HG03025 (cell line): ENCODE measurements at regions not wholly inside any gene's neighbourhood (a gene's known extent, or its start where the extent isn't known, plus 50 kb on each side); places are given as distances from the start of the nearest gene placed in this dataset.
"Not testable (repeated sequence)": the region's sequence is repeated elsewhere in the genome, so short reads cannot be mapped to it uniquely, and the experiment has no call there.

Source experiments
- ATAC-seq: cut with Tn5 transposase; IDR thresholded peaks from one replicate; pipeline ENCODE4 v1.9.1; 2021; ENCODE audit warnings: mild to moderate bottlenecking, moderate library complexity; ENCODE audit not compliant: unreplicated experiment, low FRiP score

GRCh38 chr6:155936127-155936526, 480.5 kb upstream of the NOX3 start:
- ATAC-seq = no peak

DNA sequence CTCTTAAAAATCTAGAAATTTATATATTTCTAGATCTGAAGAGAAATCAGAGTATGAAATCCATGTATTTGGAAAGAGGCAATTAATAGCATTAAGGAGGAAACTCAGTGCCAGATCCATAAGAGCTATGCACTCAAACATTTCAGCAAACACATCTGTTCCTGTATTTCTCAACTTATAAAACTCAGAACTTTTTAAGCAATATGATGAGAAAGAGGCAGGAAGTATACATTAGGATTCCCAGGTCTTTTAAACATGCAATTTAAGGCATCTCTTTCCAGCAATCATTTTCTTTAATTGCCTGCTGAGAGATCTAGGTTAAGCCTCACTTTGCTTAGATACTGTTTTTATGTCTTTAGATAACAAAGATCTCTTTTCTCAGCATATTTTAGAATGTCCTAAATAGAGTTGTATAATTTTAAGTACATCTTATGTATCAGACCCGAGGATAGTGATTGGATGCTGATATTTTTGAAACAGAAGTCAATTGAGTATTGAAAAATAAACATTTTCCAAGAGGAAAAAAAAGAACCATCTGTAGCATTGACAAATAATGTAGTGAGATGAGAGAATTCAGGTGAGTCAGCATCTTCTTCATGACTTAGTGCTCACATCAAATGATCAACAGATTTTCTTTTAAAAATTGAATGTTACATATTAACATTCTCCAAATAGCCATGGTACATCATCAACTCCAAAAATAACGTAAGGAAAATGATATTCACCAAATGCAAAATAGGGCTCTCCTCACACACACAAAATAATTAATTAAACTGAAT, 461.4 kb upstream of the NOX3 start:
- ATAC-seq = no peak

DNA sequence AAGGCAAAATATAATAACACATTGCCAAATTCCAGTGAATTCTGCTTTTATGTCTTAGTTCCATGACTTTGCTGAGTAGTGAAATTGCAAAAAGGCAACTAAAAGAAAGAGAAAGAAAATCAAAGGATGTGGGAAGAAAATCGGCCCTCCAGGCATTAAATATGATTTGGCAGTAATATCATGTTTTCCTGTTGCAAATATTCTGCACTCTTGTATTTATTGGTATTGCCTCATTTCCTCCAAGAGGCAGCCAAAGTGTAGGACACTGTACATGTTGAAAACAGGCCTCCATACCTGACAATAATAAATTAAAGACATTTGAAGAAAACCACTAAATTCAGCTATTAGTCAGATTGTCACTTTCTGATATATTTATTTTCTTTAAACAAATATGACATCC, 460.0 kb upstream of the NOX3 start:
- ATAC-seq = no peak

GRCh38 chr6:155913816-155914215, 458.2 kb upstream of the NOX3 start:
- no peak for ATAC-seq

DNA sequence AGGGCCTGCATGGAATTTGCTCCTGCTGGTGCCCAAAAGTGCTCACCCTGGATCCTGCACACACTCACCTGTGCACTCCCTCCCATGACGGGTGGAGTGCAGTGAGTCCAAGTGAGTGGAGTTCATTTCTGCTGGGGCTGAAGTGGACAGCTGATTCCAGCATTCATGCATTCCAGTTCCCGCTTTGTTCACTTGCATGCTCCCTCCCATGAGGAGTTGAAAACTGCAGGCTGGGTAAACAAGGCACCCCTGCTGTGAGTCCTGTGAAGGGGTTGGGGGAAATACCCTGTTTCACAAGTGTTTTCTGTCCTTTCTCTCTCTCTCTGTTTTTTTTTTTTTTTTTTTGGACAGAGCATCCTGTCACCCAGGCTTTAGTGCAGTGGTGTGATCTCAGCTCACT, 454.1 kb upstream of the NOX3 start:
- no peak for ATAC-seq

DNA sequence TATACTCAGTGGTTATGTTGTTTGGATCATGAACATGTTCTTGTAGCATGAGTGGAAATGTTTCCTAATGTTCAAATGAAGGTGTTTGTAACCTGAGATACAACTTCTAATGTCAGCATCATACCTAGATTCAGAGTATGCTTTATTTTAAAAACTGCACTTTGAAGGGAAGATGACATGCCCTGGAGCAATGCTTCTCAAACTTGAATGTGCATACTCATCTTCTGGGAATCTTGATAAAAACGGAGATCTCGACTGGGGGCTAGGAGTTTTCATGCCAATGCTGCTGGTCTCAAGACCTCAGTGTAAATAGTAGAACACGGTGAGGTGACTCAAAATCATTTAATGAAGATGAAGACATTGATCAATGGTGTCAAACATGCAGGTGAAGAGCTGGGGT, 440.0 kb upstream of the NOX3 start:
- ATAC-seq = no peak

DNA sequence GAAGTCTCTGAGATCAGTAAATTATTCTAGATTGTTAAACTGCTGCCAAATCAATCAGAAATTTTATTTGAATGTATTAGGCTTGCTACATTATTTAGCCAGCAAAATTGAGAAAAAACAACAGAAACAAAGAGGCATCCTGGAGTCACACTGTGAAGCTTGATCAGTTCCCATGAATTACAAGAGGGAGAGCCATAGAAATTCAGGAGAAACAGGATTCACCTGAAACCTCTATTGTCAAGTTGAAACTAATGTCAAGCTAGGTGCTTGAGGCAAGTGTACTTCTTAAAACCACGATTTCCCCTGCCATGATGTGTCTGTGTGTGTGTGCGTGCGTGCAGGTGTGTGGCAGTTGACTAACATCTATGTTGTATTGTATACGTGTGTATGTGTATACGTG, 439.1 kb upstream of the NOX3 start:
- ATAC-seq = no peak

GRCh38 chr6:155894262-155894661, 438.6 kb upstream of the NOX3 start:
- no peak for ATAC-seq

DNA sequence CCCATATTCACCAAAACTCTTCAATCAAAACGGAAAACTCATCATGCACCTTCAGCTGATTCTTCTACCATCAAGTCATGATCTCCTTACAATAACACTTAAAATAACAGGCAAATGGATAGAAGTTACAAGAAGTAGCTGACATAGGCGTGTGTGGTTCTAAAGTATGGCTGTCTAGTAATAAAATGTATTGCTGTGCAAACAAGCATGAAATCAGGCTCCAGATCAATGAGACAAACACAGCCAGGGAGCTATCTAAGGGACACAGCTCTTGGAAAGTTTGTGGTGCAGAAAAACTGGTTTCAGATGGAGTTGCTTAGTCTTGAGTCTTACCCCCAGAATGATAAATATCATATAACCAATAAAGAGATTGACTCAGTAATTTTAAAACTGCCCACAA, 434.8 kb upstream of the NOX3 start:
- ATAC-seq = no peak

DNA sequence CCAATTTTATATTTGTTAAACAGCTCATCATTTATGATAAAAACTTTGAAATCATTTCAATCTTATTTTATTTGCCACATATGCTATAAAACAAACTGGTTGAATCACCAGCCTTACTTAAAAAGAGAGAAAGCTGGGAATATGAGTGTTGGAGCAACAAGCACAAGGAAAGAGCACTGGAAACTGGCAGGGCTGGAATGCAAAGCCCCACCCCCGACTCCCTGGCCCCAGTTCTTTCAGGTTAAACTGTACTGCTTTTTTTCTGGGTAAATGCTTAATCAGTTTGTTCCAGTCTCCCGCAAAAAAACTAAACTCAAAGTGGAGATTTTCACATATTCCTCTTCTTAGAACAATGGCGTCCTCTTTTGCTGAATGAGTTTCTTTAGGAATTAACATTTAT, 433.8 kb upstream of the NOX3 start:
- no peak for ATAC-seq

DNA sequence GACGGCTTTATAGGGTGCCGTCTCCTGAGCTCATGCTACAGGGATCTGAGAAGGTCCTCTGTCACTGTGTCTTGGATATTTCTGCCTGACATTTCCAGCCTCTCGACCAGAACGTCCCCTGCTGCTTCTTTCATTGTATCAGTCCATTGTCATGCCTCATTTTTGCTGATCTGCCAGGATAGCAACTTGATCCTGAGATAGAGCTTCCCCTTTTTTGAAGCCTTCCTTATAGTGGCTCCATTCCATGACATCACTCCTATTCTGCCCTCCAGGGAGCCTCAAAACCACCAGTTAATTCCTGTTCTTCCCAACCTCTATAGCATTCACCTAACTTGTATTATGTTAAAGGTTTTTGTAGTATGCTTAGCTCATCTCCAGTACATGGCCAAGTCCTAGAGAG, 431.8 kb upstream of the NOX3 start:
- no peak for ATAC-seq

- ATAC-seq = no peak
These were observed 428.1 kb upstream of the NOX3 start for GRCh38 chr6:155883741-155884140.

DNA sequence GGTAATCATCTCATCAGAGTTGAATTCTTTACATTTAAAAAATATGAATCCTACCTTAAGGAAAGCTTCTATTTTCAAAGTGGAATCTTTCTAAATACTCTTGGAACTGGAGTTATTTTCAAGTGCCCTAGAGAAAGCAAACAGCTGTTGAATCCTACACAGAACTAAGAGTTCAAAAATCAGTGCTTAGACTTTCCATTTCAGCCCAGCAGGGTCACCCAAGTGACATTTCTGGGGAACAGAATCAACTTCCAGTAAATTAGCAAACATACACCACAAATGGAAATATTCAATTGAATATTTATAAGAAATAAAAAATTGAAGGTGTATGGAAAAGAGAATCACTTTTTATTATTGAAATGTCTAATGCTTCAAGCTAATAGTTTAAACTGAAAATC, 427.7 kb upstream of the NOX3 start:
- no peak for ATAC-seq

GRCh38 chr6:155882527-155883333, 427.1 kb upstream of the NOX3 start:
- ATAC-seq = no peak

DNA sequence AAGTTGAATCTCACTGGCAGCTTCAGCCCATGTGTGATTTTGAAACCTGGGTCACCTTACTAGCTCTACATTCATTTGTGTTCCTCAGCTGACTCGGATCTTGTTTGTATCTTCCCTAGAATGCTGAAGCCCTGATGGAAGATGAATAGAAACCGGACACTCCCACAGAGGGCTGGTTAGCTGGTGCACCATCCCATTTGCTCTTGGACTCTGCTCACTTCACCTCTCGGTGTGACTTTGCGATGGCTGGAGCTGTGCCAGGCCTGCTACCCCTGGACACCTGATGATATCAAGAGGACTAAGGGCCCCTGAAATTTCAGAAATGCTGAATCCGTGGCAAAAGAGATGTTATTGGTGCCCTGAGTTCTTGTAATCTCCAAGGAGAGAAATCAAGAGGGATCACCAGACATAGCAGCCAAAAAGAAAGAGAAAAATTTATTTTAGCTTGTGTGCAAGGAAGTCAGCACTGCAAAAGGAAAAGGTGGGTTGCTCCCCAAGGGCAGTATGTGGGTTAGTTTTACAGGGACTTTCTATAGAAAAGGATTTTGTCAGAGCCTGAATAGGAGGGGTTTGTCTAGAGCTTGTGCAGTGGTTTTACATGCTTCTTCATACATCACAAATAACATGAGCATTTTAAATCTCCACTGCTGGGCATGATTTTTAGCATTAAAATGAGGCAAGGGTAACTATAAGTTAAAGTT, 426.3 kb upstream of the NOX3 start:
- no peak for ATAC-seq

- no peak for ATAC-seq
These were observed 425.3 kb upstream of the NOX3 start for GRCh38 chr6:155880900-155881299.

DNA sequence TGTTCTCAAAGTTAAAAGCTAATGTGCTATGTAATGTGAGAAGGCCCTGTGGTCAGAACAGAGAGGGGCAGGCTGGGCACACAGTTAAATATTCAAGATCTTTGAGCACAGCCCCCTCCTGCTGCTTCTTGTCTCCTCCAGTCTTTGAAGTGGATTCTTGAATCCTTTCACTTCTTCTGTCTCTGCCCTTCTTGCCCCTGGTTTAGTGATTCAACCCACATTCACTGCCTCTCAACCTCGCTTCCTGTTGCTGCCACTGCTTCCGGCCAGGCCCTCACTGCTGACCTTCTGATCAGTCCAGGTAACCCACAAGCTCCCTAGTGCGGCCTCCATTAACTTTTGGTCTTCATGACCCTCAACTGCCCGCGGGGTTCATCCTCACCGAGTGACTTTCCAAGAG, 417.3 kb upstream of the NOX3 start:
- no peak for ATAC-seq

GRCh38 chr6:155867682-155868081, 412.0 kb upstream of the NOX3 start:
- ATAC-seq = no peak

GRCh38 chr6:155866676-155867390, 411.2 kb upstream of the NOX3 start:
- not testable (repeated sequence) for ATAC-seq

DNA sequence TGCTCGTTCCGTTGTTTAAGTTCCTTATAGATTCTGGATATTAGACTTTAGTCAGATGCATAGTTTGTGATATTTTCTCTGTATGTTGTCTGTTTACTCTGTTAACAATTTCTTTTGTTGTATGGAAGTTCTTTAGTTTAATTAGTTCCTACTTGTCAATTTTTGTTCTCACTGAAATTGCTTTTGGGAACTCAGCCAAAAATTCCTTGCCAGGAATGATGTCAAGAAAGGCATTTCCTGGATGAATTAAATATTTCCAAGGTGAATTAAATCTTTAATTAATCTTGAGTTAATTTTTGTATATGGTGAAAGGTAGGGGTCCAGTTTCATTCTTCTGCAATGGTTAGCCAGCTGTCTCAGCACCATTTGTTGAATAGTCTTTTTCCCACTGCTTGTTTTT, 406.2 kb upstream of the NOX3 start:
- no peak for ATAC-seq

- ATAC-seq = not testable (repeated sequence)
These were observed 403.3 kb upstream of the NOX3 start for GRCh38 chr6:155858906-155859305.
